HK-2 (cell line): ENCODE measurements at regions not wholly inside any gene's neighbourhood (a gene's known extent, or its start where the extent isn't known, plus 50 kb on each side); places are given as distances from the start of the nearest gene placed in this dataset.
"Not testable (repeated sequence)": the region's sequence is repeated elsewhere in the genome, so short reads cannot be mapped to it uniquely, and the experiment has no call there.

Source experiments
- DNase-seq: peaks from one replicate; pipeline ENCODE4 v3.0.0-alpha.2; 2018; ENCODE audit not compliant: unreplicated experiment

DNA sequence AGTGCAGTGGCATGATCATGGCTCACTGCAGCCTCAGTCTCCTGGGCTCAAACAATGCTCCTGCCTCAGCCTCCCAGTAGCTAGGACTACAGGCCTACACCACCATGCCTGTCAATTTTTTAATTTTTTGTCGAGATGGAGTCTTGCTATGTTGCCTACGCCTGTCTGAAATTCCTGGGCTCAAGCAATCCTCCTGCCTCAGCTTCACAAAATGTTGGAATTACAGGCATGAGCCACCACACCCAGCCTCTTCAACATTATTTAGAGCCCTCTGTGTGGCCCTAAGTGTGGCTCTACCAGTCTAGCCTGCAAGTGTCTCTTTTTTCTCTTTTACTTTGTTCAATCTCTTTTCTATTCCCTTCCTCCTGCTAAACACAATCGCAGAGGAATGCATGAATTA lies 154.4 kb upstream of the EPB41L4A start:
- no peak for DNase-seq

GRCh38 chr5:112574536-112574935 lies 155.5 kb upstream of the EPB41L4A start:
- DNase-seq, result no peak

DNA sequence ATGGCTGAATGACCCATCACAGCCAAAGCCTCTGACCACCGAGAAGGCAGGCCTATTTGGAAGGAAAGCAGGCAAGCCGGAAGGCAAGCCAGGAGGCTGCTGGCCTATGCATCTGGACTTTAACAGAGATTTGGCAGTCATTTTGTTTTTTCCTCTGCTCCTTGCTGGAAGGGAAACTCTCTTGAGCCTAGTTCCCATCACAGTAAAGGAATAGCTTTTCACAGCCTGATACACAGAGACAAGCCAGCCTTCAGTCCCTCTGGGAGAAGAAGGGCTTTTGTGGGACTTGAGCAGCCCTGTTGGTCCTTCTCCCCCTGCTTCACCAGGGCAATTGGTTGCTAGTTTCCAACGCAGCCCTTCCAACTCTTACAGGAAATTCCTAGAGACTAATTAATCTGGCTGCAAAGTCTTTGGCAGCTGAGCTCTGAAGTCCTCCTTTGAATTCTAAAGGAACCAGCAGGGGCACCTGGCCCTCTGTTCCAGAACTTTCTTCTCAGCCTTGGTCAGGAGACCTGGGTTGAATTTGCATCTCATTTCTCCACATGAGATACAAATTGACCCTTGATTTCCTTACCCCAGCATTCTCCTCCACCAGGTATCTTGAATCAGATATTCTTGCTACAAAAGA lies 157.3 kb upstream of the EPB41L4A start:
- DNase-seq, result no peak

DNA sequence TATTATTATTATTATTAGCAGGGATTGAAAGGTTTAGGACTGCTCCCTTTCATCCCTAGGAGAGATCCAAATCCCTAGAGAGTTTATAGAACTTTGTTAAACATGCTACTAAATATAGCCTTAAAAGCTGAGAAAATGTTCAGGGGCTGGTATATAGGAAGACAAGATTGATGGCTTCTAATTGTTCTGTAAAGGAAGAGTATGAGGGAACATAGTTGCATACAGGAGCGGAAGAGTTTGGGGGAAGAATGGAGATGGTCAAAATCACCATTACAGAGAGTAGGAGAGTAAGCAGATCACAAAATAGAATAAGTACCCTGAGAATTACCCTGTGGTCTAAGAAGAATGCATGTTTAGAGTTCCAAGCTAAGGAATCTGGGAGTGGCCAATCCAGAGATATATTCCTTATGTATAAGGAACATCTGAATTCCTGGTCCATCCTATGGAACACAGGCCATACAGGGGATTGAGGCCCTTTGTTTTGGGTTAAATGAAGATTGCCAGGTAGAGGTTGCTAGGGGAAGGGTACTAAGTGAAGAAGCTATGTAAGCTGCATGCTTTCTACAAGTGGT lies 158.0 kb upstream of the APC start:
- no peak for DNase-seq

DNA sequence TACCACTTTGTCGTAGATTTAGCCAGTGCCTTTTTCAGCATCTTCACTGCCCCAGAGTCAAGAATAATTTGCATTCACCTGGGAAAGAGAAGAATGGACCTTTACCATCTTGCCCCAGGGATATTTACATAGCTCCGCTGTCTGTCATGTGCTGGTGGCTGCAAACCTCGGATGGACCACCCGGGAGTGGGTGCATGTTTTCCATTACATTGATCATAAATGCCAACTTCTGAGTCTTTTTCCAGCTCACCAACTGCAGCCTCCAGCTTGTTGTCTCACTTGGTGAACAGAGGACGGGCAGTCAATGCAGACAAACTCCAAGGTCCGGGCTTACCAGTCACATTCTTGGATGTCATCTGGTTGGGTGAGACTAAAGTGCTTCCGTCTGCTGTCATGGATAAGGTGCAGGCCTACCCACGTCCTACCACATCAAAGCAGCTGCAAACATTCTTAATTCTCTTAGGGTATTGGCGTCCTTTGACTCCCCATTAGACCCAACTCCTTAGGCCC lies 155.8 kb upstream of the APC start:
- no peak for DNase-seq

- DNase-seq, result no peak
Observed at GRCh38 chr5:112583166-112583565, 154.5 kb upstream of the APC start.

- DNase-seq, result no peak
Observed at GRCh38 chr5:112584781-112585180, 152.9 kb upstream of the APC start.

GRCh38 chr5:112586596-112587062 lies 151.1 kb upstream of the APC start:
- DNase-seq, result no peak

- DNase-seq, result not testable (repeated sequence)
Observed at GRCh38 chr5:112590858-112591257, 146.8 kb upstream of the APC start.

GRCh38 chr5:112594095-112594850 lies 143.4 kb upstream of the APC start:
- no peak for DNase-seq

- DNase-seq, result no peak
Observed at GRCh38 chr5:112594941-112595340, 142.7 kb upstream of the APC start.

DNA sequence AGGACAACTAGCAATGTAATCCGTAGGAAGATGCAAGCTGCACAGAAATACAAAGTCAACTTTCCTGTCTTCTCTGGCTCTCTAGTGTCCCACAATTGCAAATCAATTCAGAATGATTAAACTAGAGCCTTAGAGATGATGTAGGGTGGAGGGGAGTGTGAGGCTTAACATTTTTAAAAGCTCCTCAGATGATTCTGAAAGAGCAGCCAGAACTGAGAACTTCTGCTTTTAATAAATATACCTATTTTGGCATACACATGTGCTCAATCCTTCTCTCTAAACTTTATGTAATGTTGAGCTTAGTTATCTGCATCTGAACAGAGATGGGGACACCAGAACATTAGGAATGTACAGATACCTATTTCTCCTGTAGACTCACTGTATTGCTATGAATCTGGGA lies 139.9 kb upstream of the APC start:
- DNase-seq, result no peak

- not testable (repeated sequence) for DNase-seq
Observed at GRCh38 chr5:112600510-112600909, 137.2 kb upstream of the APC start.

DNA sequence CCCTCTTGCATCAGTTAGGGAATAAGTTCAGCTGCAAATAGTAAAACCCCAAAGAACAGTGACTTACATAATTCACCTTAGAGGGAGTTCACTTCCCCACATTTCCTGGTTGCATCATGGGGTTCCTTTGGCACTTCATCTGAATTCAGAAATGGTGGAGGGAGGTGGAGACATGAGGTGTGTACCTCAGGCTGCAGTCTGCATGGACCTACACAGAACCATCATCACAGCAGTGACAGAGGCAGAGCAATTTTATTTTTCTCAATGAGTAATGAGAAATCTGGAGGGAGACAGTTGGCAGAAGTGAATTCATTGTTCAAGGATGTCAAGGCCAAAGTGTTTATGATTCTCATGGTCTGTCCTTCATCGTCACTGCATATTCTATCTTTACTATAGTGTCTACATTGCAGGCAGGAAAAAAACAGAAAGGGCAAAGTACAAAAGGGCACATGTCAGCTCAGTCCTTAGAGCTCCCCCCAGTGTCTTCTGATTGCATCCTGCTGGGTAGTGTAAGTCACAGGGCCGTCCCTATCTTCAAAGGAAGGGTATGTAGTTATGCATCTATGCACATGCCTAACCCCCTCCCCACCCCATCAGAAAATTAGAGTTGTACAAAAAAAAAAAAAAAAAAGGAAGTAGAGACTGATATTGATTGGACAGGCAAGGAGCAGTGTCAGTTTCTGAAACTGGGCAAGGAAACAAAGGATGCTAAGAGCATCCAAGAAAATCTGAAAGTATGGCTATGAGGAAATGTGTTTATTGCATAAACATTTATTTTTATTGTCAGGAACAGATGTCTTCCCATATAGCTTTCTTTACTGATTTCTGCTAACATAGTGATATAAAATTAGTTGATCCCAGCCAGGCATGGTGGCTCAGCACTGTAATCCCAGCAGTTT lies 132.7 kb upstream of the APC start:
- DNase-seq, result no peak

DNA sequence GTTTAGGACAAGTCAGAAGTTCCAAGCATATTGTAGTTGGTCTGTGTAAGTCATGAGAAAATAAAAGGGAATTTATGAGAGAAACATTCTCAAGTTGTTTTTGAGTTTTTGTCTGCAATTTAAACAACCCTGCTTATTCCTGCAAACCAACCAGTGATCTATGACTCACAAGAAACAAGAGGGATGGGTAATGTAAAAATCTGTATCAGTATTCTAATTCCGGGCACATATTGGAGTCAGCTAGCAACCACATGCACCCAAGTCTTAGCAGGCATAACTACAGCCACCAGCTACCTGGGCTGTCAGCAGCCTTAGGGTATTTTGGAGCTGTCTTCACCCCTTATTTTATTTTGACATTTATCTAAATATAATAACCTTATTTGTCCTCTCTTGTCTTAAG lies 128.7 kb upstream of the APC start:
- DNase-seq, result no peak

GRCh38 chr5:112612663-112613062 lies 125.0 kb upstream of the APC start:
- DNase-seq, result no peak

DNA sequence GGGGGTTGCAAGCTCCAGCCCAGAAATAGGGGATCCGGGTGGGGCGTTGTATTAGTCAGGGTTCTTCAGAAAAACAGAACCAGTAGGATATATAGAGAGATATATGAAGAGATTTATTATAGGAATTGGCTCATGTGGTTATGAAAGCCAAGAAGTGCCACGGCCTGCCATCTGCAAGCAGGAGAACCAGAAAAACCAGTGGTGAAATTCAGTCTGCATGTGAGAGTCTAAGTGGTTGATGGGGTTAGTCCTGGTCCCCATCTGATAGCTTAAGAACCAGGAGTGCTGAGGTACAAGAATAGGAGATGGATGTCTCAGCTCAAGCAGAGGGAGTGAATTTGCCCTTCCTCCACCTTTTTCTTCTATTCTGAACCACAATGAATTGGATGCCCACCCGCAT lies 123.4 kb upstream of the APC start:
- no peak for DNase-seq

- DNase-seq, result no peak
Observed at GRCh38 chr5:112614986-112615385, 122.7 kb upstream of the APC start.

GRCh38 chr5:112616812-112617547 lies 120.7 kb upstream of the APC start:
- no peak for DNase-seq

GRCh38 chr5:112625246-112625645 lies 112.4 kb upstream of the APC start:
- no peak for DNase-seq
